Ammon's horn (tissue), 1 donor: ENCODE measurements at regions not wholly inside any gene's neighbourhood (a gene's known extent, or its start where the extent isn't known, plus 50 kb on each side); places are given as distances from the start of the nearest gene placed in this dataset.
A peak's percentile ranks its signal among the peaks of the same experiment; 100 is the strongest.

ENCODE experiments used
- DNase-seq: peaks from one replicate; pipeline ENCODE4 v3.0.0-alpha.2; 2016; ENCODE audit warnings: low spot score

DNA sequence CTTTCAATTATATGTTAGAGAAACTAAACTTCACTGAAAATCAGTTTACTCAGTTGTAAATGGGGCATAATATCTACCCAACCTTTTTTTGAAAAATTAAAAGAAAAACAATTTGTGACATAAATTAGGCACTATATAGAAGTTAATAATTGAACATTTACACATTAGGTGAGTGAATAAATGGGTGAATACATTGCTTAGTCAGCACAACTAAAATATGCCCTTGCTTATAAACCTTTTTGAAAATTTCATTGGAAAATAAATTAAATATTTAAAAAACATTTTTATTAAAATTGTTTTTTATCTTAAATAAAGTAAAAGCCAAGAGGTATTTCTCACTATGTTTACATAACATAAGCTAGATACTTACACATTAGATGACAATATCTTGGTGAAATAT lies 994.5 kb upstream of the TENM4 start:
- DNase-seq: no peak

DNA sequence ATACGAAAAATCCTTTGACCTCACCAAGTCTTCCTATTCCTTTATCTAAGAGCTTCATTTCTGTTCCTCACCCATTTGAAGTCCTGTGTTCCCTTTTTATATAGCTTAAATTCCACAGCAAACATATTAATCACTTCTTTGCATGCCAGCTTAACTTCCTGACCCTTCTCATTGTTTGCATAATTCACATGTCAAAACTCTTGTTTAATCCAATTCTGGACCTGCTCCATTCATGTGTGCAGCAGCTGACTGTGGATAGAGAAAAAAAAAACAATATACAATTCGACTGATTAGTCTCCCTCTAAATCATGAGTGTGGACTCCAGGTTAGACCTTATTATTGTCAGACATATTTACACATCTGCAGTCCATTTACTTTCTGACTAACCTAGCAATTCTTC lies 991.2 kb upstream of the TENM4 start:
- no peak for DNase-seq

DNA sequence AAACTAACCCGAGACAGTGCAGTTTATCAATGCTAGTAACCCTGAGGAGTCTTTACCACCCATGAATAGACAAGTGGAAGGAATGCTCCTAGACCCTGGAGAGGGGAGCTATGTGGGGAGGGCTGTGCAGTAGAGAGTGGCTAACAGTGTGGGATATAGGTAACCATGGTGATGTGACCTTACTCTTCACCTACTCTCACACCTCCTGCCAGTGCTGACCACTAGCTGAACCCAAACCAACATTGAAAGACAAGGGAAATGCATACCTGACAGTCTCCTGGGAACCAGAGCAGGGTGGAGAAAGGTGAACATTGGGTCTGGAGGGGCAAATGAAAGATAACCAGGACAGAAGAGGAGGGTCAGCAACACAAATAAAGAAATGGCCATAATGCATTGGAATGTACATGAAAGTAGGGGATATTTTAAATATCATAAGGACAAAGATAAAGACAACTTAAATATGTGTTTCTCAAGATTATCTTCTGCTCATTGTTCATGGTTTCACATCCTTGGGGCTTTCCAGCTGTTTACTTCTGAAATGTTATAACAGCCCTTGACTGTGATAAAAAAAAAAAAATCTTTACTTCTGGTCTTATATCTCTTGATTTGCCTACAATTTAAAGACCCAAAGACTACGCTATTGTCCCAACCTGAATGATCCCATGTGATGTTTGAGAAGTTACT lies 983.3 kb upstream of the TENM4 start:
- DNase-seq: no peak

DNA sequence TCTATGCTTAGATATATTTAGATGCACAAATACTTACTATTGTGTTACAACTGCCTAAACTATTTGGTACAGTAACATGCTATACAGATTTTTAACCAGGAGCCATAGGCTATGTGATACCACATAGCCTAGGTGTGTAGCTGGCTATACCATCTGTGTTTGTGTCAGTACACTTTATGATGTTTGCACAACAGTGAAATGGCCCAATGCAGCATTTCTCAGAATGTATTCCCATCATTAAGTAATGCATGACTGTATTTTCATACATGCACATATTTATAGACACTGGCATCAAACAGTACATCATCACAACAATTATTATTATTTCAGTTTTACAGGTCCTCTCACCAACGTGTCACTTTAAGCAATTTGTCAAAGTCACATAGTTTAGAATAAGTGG lies 979.5 kb upstream of the TENM4 start:
- DNase-seq: no peak

DNA sequence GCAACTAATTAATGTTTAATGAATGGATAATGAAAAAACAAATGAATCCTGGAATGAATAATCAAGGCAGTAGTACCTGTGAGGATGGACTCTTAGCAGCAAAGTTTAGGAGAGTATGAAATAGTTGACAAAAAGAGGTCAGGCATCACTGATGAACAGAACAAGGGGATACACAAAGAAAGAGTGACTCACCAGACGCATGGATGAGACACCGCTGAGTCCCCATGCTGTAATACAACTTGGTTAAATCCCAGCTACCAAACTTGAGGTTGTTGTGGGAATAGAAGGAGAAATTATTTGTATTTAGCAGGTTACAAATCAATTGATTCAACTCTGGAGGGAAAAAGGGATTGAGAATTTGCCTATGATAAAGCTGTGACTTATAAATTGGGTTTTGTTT lies 976.9 kb upstream of the TENM4 start:
- DNase-seq: no peak

DNA sequence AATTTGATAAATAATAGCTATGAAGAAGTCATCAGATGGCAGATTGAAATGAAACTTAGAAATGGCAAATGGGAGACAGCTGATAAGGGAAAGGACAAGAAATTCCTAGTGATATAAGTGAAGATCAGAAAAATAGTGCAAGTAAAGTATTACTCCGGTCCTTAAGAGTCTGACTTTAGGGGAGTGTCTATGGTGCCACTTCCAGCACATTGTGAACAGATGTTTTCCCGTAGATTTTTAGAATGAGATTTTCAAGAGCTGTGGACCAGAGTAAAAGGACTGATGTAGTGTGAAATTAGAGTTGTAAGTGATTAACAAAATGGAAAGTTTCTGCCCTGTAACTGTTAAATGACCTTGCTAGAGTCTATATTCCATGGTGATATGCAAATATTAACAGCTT lies 974.8 kb upstream of the TENM4 start:
- no peak for DNase-seq

DNA sequence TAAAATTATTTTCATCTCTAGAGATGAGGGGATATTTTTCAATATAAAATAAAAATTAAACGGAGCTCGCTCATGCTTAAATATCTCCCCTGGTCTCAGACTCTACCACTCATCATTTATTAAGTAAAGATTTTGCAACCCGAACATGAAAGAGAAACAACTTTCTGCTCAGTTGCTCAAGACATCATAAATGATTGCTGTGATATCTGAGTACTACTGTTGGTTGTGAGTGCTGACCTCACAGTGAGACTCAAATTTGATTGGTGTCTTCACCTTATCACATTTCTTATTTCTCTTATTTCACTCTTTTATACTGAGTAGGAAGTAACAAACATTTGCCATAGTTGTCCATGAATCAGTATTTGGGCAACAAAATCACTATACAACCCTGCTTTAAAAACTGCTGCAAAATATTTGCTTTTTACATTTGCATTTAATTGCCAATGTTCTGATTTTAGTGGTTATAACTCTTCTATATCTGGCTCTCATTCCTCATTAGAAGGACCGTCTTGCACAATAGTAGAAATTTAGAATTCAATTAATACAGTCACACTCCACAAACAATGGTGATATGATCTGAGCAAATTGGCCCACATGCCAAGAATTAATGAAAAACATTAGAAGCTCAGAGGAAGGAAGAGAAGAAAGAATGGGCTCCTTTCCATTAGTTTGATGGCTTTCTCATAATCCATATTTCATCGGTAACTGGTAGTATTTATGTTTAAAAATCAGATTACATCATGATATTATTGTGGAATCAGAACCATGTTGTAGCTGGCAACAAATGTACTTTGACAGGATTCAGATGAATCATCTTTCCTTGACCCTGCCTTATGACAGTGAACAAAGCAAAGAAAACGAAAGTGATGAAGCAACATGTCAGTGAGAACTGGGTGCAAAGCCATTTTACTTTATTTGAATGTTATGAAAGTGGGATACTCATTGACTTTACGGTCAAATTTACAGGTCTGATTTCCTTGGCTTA lies 973.6 kb upstream of the TENM4 start:
- no peak for DNase-seq

DNA sequence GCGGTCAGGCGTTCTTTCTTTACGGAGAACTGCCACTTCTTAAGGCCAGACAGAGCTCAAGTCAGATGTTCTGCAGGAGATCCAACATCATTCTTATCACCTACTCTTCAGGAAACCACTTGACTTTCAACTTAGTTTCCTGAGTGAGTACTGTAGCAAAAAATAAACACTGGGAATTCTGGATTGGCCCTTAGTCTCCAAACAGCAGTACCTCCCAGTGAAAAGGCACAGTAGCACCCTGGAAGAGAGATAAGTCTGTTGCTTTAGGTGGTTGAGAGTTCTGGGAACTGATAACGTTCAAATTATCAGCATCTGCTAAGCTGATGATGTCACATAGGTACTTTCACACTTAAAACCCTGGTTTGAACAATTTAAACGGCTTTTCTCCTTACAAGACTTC lies 971.8 kb upstream of the TENM4 start:
- DNase-seq: no peak

DNA sequence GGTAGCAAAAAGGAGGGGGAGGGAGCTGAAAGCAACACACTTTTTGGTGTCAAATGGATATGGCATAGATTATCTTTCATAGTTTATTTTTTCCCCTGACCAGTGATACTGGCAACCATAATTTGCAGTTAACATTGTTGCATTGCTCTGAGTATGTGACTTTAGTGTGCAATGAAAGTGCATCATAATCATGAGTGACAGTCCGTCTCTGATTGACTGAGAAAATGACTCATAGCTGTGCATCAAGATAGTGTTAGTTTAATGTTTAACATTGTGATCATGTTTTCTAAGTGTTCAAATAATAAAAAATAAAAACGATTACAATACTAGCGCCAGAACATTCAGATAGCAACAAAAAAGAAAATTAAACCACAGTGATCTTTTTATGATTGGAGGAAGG lies 952.4 kb upstream of the TENM4 start:
- no peak for DNase-seq

DNA sequence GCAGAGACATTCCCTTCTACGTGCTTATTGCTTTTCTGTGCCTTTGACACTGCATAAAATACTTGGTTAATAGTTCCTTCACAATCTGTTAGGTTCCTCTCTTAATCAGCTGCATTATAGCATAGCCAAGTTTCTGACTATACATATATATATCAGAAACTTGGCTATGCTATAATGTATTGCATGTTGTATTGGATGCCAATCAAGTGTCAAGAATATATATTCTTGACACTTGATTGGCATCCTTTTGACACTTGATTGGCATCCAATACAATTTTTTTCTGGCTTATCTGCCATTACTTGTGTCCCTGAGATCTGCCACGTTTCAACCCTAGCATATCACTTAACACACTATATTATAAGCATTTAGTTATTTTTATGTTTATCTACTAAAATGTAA lies 949.7 kb upstream of the TENM4 start:
- DNase-seq: no peak

DNA sequence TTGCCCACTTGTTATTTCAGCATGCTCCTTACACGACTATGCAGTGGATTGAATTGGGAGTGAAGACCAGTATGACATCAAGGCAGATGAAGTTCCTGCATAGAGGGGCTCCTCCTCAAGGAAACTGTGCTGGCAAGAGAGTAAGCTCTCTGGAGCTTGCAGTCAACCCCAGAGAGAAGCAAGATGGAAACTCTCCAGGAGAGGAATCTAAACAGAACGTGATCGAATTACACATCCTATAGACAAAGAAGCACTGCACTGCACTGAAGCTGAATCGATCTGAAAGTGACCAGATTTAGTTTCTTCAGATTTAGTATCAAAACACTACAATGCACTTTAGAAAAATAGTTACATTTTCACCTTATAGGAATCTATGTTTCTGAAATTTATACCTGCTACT lies 947.7 kb upstream of the TENM4 start:
- DNase-seq: no peak

DNA sequence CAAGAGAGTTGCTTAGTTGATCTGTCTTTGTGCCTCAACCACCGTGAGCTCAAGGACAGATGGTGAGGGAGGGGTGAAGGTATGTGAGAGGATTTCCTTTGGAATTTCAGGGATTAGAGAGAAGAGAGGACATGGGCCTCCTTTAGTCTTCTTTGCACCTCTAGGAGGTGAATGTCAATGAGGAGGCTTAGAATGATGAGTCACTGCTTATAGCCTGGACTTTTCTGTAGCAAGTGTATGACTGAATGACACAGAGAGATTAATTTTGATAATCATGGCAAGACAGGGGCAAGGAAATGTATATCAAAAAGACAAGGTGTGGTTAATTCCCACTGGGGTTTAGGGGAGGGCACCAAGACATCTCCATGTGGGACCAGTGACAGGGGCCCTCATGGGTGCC lies 947.3 kb upstream of the TENM4 start:
- DNase-seq: no peak

DNA sequence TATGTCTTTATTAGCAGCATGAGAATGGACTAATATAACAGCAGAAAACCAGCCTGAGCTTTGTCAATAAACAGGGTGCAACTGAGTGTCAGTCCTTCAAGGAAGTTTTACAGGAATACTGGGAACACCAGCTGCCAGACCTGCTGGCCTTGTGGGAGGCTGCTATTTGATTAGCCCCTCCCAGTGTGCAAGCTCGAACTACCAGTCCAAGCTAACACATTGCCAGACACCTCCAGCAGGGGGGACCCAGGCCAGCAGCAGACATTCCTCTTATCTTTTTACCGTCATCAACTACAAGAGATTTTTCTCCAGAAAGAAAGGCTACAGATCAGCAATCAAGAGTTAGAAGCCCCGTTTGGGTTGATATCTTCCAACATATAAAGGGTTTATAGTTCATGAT lies 942.8 kb upstream of the TENM4 start:
- DNase-seq: no peak

DNA sequence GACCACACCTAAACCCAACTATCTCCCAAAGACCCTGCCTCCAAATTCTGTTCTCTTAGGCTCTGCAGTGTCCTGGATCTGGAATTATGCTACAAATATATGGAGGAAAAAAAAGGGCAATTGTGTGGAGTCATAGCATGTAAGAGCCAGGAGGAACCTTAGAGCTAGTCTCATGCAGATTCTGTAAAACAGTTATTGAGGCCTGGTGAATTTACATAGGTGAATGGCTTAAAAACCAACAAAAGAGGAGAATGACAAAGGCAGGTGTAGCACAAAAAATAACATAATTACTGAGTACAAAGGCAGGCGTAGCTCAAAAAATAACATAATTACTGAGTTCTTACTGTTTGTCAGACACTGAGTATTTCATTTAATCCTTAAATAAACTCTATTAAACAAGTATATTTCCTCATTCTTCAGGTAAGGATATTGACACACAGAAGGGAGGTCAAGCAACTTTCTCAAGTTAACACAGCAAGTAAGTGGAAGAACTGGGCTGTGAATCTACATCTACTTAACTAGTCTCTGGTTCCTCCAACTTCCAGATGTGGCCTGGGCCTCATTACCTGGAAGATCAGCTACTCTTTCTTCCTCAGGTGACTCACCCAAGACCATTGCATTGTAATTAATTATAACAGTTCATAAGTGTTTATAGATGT lies 938.9 kb upstream of the TENM4 start:
- DNase-seq: no peak

DNA sequence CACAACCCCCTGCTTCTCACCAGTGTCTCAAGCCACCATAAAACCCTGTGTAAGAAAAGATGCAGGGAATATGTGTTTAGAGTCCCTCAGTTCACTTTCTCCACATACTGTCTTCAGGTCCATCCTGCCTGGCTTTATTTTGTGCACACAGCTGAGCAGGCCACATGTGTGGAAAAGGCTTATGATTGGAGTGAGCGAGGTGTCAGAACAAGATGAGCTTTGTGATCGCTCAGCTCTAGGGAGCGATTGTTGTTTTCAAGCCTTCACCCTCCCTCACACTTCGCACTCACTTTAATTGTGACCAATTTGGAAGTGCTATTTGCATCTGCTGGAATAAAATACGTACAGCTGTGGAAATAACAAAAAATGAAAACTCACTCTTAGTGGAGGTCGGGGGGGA lies 931.1 kb upstream of the TENM4 start:
- DNase-seq: peak; percentile 17

DNA sequence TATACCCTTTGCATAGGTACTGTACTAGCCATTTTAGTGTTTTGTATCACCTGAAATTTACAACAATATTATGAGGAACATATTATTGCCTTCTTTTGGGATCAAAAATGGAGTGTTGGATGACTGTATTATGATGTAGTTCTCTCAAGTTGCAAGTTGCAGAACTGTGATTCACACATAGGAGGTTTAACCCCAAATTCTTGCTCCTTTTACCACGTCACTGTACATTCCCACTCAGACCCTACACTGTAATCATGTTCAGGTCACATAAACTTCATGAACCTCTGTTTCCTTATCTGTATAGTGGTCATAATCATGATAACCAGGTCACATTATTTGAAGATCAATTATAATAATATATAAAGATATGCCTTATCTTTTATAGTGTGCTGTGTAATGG lies 925.1 kb upstream of the TENM4 start:
- DNase-seq: no peak

DNA sequence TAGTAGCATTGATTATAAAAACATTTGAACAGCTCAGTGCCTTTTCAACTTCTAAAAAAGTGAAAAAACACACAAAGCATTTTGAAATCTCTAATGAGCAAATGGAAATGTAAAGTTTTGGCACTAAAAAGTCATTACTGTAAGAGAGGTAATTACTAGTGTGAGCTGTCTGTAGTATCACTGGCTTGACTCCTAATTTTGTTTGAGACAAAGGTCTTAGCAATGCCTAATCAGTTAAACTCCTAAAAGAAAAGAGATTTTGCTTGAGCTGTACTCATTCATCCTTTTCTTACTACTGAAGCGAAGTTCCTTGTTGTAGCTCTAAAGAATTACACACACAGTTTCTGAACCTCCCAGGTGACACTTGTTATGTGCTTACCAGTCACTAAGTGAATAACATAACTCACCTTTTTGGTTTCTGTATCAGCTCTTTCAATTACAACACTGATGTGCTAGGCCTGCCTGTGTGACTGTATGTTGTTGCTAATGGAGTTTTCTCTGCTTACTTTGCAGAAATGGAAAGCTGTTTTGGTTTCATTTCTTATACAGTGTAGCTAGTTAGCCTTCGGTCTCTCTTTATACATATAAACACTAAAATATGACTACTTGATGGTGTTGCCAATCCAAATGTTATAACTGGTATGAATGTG lies 924.4 kb upstream of the TENM4 start:
- DNase-seq: no peak

DNA sequence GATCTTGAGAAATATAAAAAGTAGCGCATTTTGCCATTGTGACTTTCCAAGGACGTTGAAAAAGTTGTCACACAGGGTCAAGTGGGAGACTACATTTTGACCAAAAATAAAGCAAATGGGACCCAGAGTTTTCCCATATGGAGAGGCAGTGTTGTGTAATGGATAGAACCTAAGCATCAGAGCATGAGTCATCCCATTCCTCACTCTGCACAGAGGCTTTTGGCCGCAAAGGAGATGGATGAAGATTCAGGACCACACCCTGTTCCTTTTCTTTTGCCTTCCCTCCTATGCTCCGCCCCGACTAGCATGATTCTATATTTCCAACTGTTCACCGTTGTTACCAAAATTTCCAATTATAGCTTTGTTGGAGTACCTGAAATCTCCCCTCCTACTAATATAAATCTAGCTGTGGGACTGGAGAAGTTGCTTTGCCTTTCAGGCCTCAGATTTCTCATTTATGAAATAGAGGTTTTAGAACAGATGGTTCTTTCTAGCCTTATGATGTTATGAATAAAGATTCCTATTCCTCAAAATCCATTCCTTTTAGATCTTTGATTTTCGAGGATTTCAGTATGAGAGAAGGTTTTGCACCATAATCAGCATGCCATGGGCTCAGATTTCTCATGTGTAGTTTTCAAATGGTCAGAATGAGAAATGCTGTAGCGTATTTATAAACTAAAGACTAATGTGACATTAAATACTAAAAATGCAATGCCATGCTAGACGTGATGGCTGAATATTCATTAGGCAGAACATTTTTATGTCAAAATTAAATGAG lies 921.9 kb upstream of the TENM4 start:
- DNase-seq: no peak

DNA sequence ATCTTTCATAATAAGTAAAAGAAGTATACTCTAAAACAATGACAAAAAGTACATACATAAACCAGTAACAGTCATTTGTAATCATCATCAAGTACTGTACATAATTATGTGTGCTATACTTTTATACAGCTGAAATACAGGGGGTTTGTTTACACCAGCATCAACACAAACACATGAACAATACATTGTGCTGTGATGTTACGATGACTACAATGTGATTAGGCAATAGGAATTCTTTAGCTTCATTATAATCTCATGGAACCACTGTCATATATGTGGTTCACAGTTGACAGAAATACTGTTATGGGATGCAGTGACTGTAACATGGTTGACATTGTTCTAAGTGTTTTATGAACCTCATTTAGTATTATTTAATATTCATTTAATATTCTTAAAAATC lies 914.4 kb upstream of the TENM4 start:
- no peak for DNase-seq

DNA sequence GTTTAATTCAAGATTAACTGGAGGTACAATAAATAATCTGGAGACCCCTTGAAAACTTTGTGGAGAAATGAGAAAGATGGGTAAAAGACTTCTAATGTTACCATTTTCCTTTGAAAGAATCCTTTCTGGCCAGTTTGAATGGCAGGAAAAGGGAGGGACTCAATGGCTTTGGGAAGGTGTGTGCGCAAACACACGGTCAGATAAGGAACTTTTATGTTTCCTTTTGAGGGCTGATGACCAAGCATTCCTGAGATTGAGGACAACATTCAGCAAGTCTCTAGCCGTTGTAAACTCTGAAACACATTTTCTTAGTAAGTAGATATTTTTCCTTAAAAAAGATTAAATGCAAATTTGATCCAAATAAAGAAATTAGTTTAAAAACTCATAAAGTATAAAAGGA lies 909.7 kb upstream of the TENM4 start:
- DNase-seq: no peak

DNA sequence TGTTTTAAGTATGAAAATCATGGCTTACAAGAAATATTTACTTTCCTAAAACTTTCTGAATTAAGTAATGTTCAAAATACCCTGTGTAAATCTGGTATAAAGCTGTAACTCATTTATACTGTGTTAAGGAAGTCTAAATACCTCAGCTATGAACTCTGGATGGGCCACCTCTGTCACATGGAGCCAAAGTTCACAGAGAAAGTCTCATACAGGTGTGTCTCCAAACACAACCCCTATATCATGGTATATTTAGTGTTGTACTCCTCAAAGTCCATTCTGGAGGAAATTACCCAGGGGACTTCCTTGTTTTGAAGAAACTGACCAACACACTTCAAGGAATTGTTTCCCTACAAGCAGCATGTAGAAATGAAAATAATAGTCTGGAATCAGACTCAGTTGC lies 909.2 kb upstream of the TENM4 start:
- no peak for DNase-seq
